ENCODE measurements at regions not wholly inside any gene's neighbourhood (a gene's known extent, or its start where the extent isn't known, plus 50 kb on each side); places are given as distances from the start of the nearest gene placed in this dataset.
A peak's percentile ranks its signal among the peaks of the same experiment; 100 is the strongest.

DNA sequence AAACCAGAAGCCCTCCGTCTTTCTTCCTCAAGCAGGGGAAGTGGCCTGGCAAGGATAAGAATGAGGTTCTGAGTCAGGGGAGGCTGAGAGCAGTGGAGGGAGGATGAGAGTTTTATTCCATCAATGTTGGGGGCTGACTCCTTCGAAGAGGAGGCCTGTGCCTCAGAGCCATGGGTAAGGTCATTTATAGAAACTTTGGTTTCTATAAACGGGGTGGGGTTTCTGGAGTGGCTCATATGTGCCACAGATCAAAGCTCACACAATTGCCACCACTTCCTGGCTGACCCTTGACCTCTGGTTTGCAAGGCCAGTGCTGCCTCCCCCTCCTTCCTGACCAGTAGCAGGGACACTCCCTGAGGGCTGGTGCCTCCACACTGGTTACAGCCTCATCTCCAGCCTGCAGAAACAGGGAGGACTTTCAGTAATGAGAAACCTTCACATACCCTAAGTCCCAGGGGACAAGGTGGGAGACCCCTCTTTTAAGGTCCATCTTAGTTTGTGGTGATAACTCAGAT is 166.0 kb downstream of the PDGFRA start:
- Histone ChIP-seq H3K4me1 (replicated peaks in 1 of 2; ENCODE audit: control insufficient read depth in 2 of 2, insufficient read depth in 2 of 2, low read length in 2 of 2) (no peaks in the 10 kb centered on the region; a peak in 2 of 5 replicates), H3K4me2 (ENCODE audit: insufficient read depth, low read length) (no peak overlapping the region), H3K36me3 (ENCODE audit: control insufficient read depth, insufficient read depth, low read length) (no peaks in the 10 kb centered on the region), H2AFZ (ENCODE audit: low read depth, low read length) (no peak overlapping the region), H3K27ac (ENCODE audit: extremely low read depth, low read depth, low read length) (no peak overlapping the region), H3K79me2 (ENCODE audit: control insufficient read depth, insufficient read depth, low read length) (no peaks in the 10 kb centered on the region), H3K27me3 (ENCODE audit: control insufficient read depth in 2 of 2, insufficient read depth in 2 of 2, low read length in 2 of 2) (peaks cover 0 to 5% of the 10 kb centered on the region in 2 experiments; a peak in 2 of 5 replicates), H4K20me1 (replicated peaks; ENCODE audit: control insufficient read depth, insufficient read depth, low read length) (no peaks in the 10 kb centered on the region), H3K9me3 (replicated peaks; ENCODE audit: control insufficient read depth, insufficient read depth, low read depth, low read length) (no peaks in the 10 kb centered on the region), H3K4me3 (no peak overlapping the region), H3K9me1 (ENCODE audit: control insufficient read depth, insufficient read depth, low read length) (no peaks in the 10 kb centered on the region), H3K9ac (ENCODE audit: insufficient read depth in 1 of 2, low read depth in 2 of 2, low read length in 2 of 2) (no peak overlapping the region)
- 7% methylated on average over 3 of the region's 3 CpGs for WGBS (ENCODE audit: insufficient coverage, low coverage, missing lambda C conversion rate)
- FAIRE-seq (no peak), ATAC-seq (no peak), DNase-seq (ENCODE audit: extremely low read depth in 1 of 4, low spot score in 3 of 4) (peak in 1 of 4 experiments; percentile 6)
- TF ChIP-seq NR2C1 (IDR thresholded peaks at IDR 0.05) (no peak), NR2C1 (tag; IDR thresholded peaks at IDR 0.05) (peak; percentile 44; the same call in 1 of the 2 replicates), MEF2D (tag; conservative IDR thresholded peaks at IDR 0.05; ENCODE audit: low read depth) (no peak)
- in situ Hi-C loops (cut with MboI) (no loop called here), intact Hi-C loops (cut with micrococcal nuclease) (no loop called here)
- no TSS peak for BruUV-seq (replicated peaks)
- ChIA-PET POLR2A (no interaction called here), CTCF (ENCODE audit: low intra/inter-chr PET ratio) (no interaction called here)

DNA sequence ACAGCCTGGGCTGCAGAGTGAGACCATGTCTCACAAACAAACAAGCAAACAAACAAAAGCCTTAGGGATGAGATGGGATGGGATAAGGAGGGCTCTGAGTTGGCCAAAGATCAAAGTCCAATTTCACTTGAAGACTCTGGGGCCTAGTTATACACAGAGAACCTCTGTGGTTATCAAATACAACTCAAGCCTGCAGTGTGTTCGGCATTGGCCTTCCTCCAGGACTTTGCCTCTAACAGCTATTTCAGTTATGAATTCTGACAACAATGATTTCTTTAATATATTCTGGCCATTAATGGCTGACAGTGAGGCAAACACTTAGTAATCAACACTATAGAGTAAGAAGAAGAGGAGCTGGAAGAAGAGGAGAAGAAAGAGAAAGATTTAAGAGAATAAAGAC is 171.1 kb downstream of the PDGFRA start:
- intact Hi-C loops (cut with micrococcal nuclease): no loop called here
- no TSS peak for BruUV-seq (replicated peaks)
- H3K79me2 ChIP-seq (ENCODE audit: control insufficient read depth, insufficient read depth, low read length): no peaks in the 10 kb centered on the region
- WGBS (ENCODE audit: insufficient coverage, low coverage, missing lambda C conversion rate): 14% methylated on average over 1 of the region's 1 CpG
- H2AFZ ChIP-seq (ENCODE audit: low read depth, low read length): no peak overlapping the region
- CTCF ChIA-PET (ENCODE audit: low intra/inter-chr PET ratio): no interaction called here
- no peaks in the 10 kb centered on the region for H3K4me1 ChIP-seq (replicated peaks in 1 of 2; ENCODE audit: control insufficient read depth in 2 of 2, insufficient read depth in 2 of 2, low read length in 2 of 2)
- FAIRE-seq (no peak), ATAC-seq (no peak), DNase-seq (ENCODE audit: extremely low read depth in 1 of 4, low spot score in 3 of 4) (no peak)
- in situ Hi-C loops (cut with MboI): no loop called here
- H3K27ac ChIP-seq (ENCODE audit: extremely low read depth, low read depth, low read length): no peak overlapping the region
- H3K9me1 ChIP-seq (ENCODE audit: control insufficient read depth, insufficient read depth, low read length): no peaks in the 10 kb centered on the region
- peaks cover 2 to 5% of the 10 kb centered on the region in 2 experiments; a peak in 2 of 5 replicates for H3K27me3 ChIP-seq (ENCODE audit: control insufficient read depth in 2 of 2, insufficient read depth in 2 of 2, low read length in 2 of 2)
- H3K36me3 ChIP-seq (ENCODE audit: control insufficient read depth, insufficient read depth, low read length): no peaks in the 10 kb centered on the region
- H3K9ac ChIP-seq (ENCODE audit: insufficient read depth in 1 of 2, low read depth in 2 of 2, low read length in 2 of 2): no peak overlapping the region
- no peaks in the 10 kb centered on the region for H4K20me1 ChIP-seq (replicated peaks; ENCODE audit: control insufficient read depth, insufficient read depth, low read length)
- H3K4me2 ChIP-seq (ENCODE audit: insufficient read depth, low read length): no peak overlapping the region
- no peaks in the 10 kb centered on the region for H3K9me3 ChIP-seq (replicated peaks; ENCODE audit: control insufficient read depth, insufficient read depth, low read depth, low read length)
- no peak overlapping the region for H3K4me3 ChIP-seq
- POLR2A ChIA-PET: no interaction called here
- TF ChIP-seq CREB1 (IDR thresholded peaks at IDR 0.05): no peak
- TF ChIP-seq CREB1 (CRISPR knock-in tag; IDR thresholded peaks at IDR 0.05): no peak
- TF ChIP-seq SRSF7 (optimal IDR thresholded peaks at IDR 0.05; ENCODE audit: low read depth, low read length): no peak
- no peak for TF ChIP-seq SMAD1 (IDR thresholded peaks at IDR 0.05; ENCODE audit: low read depth, low read length, partially characterized antibody)
- TF ChIP-seq, protein P1, sequence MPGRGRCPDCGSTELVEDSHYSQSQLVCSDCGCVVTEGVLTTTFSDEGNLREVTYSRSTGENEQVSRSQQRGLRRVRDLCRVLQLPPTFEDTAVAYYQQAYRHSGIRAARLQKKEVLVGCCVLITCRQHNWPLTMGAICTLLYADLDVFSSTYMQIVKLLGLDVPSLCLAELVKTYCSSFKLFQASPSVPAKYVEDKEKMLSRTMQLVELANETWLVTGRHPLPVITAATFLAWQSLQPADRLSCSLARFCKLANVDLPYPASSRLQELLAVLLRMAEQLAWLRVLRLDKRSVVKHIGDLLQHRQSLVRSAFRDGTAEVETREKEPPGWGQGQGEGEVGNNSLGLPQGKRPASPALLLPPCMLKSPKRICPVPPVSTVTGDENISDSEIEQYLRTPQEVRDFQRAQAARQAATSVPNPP (IDR thresholded peaks at IDR 0.05; ENCODE audit: borderline replicate concordance, insufficient read depth, insufficient read length): no peak
- TF ChIP-seq, protein P2, sequence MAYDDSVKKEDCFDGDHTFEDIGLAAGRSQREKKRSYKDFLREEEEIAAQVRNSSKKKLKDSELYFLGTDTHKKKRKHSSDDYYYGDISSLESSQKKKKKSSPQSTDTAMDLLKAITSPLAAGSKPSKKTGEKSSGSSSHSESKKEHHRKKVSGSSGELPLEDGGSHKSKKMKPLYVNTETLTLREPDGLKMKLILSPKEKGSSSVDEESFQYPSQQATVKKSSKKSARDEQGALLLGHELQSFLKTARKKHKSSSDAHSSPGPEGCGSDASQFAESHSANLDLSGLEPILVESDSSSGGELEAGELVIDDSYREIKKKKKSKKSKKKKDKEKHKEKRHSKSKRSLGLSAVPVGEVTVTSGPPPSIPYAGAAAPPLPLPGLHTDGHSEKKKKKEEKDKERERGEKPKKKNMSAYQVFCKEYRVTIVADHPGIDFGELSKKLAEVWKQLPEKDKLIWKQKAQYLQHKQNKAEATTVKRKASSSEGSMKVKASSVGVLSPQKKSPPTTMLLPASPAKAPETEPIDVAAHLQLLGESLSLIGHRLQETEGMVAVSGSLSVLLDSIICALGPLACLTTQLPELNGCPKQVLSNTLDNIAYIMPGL (CRISPR knock-in tag; IDR thresholded peaks at IDR 0.05): no peak
- TF ChIP-seq TAF15 (IDR thresholded peaks at IDR 0.05; ENCODE audit: low read depth, low read length): no peak
- no peak for TF ChIP-seq SAP30 (IDR thresholded peaks at IDR 0.05; ENCODE audit: borderline replicate concordance, insufficient read depth, low read depth, low read length, poor library complexity, severe bottlenecking)
- TF ChIP-seq FOXA1 (IDR thresholded peaks at IDR 0.05; ENCODE audit: borderline replicate concordance): no peak
- TF ChIP-seq SIN3A (IDR thresholded peaks at IDR 0.05; ENCODE audit: borderline replicate concordance in 2 of 2, control insufficient read depth in 1 of 2, low read depth in 2 of 2, low read length in 2 of 2): no peak
